ENCODE measurements at regions not wholly inside any gene's neighbourhood (a gene's known extent, or its start where the extent isn't known, plus 50 kb on each side); places are given as distances from the start of the nearest gene placed in this dataset.

DNA sequence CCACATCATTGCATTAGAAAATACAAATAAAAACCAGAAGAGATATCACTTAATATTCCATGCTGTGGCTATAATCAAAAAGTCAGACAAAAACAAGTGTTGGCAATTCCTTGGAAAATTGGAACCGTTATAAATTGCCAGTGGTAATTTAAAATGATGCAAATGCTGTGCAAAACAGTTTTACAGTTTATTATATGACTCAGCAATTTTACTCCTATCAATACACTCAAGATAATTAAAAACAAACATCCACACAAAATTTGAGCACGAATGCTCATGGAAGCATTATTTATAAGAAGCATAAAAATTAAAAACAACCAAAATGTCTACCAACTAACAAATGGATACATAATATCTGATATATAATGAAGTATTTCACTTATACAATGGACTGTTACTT lies 728.8 kb downstream of the CBLN2 start:
- no peak overlapping the region for H3K4me3 ChIP-seq (ENCODE audit: low read length)
- TF ChIP-seq EZH2 (optimal IDR thresholded peaks at IDR 0.05; ENCODE audit: low read depth, low read length) (no peak), EZH2phosphoT487 (IDR thresholded peaks at IDR 0.05; ENCODE audit: low read length) (no peak)
- TF ChIP-seq, protein P1, sequence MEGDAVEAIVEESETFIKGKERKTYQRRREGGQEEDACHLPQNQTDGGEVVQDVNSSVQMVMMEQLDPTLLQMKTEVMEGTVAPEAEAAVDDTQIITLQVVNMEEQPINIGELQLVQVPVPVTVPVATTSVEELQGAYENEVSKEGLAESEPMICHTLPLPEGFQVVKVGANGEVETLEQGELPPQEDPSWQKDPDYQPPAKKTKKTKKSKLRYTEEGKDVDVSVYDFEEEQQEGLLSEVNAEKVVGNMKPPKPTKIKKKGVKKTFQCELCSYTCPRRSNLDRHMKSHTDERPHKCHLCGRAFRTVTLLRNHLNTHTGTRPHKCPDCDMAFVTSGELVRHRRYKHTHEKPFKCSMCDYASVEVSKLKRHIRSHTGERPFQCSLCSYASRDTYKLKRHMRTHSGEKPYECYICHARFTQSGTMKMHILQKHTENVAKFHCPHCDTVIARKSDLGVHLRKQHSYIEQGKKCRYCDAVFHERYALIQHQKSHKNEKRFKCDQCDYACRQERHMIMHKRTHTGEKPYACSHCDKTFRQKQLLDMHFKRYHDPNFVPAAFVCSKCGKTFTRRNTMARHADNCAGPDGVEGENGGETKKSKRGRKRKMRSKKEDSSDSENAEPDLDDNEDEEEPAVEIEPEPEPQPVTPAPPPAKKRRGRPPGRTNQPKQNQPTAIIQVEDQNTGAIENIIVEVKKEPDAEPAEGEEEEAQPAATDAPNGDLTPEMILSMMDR (IDR thresholded peaks at IDR 0.05; ENCODE audit: low read length) = no peak
- H2AFZ ChIP-seq (ENCODE audit: low read length) = no peak overlapping the region
- no peak overlapping the region for H3K27ac ChIP-seq (ENCODE audit: low read length)
- H4K20me1 ChIP-seq (ENCODE audit: insufficient read depth, low read length) = no peaks in the 10 kb centered on the region
- no peak overlapping the region for H3K9ac ChIP-seq (ENCODE audit: low read length)
- H3K9me2 ChIP-seq (replicated peaks; ENCODE audit: insufficient read depth, low read length) = no peaks in the 10 kb centered on the region
- no peak overlapping the region for H3K4me2 ChIP-seq (ENCODE audit: low read depth, low read length)
- H3K27me3 ChIP-seq (replicated peaks; ENCODE audit: insufficient read depth, low read length) = no peaks in the 10 kb centered on the region
- H3F3A ChIP-seq (ENCODE audit: insufficient read depth, low read length) = no peaks in the 10 kb centered on the region
- DNase-seq = no peak
- no peaks in the 10 kb centered on the region for H3K79me2 ChIP-seq (ENCODE audit: low read length)
- H3K4me1 ChIP-seq (ENCODE audit: low read length) = no peaks in the 10 kb centered on the region
- H3K9me3 ChIP-seq (replicated peaks; ENCODE audit: insufficient read depth, low read length) = no peaks in the 10 kb centered on the region
- H3K36me3 ChIP-seq (replicated peaks; ENCODE audit: insufficient read depth, low read length) = no peaks in the 10 kb centered on the region

DNA sequence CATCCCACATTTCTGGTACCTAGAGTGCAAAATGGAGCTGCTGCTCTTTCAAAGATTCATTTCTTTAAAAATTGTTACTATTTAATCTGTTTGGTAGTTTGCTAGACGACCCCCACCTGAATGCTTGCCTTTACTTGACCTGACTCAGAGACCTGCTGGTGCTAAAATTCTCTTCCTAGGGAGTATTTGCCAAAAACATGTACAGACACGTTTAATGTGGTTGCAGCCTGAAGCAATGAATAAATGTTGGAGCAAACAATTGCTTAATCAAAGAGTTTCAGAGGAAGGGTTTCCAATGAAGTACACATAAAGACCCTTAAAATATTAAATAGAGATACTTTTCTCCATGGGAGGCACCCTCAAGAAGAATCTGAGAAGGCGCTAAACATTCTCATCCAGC lies 734.4 kb downstream of the CBLN2 start:
- Histone ChIP-seq H3K4me2 (ENCODE audit: low read depth, low read length) (no peak overlapping the region), H3K79me2 (ENCODE audit: low read length) (no peaks in the 10 kb centered on the region), H2AFZ (ENCODE audit: low read length) (no peak overlapping the region), H3F3A (ENCODE audit: insufficient read depth, low read length) (no peaks in the 10 kb centered on the region), H3K9me2 (replicated peaks; ENCODE audit: insufficient read depth, low read length) (no peaks in the 10 kb centered on the region), H4K20me1 (ENCODE audit: insufficient read depth, low read length) (no peaks in the 10 kb centered on the region), H3K9me3 (replicated peaks; ENCODE audit: insufficient read depth, low read length) (no peaks in the 10 kb centered on the region), H3K4me1 (ENCODE audit: low read length) (no peaks in the 10 kb centered on the region), H3K9ac (ENCODE audit: low read length) (no peak overlapping the region), H3K36me3 (replicated peaks; ENCODE audit: insufficient read depth, low read length) (no peaks in the 10 kb centered on the region), H3K27me3 (replicated peaks; ENCODE audit: insufficient read depth, low read length) (no peaks in the 10 kb centered on the region), H3K27ac (ENCODE audit: low read length) (no peak overlapping the region), H3K4me3 (ENCODE audit: low read length) (no peak overlapping the region)
- DNase-seq = no peak
- TF ChIP-seq, protein P1 (IDR thresholded peaks at IDR 0.05; ENCODE audit: low read length) = no peak
- TF ChIP-seq EZH2 (optimal IDR thresholded peaks at IDR 0.05; ENCODE audit: low read depth, low read length) (no peak), EZH2phosphoT487 (IDR thresholded peaks at IDR 0.05; ENCODE audit: low read length) (no peak)

DNA sequence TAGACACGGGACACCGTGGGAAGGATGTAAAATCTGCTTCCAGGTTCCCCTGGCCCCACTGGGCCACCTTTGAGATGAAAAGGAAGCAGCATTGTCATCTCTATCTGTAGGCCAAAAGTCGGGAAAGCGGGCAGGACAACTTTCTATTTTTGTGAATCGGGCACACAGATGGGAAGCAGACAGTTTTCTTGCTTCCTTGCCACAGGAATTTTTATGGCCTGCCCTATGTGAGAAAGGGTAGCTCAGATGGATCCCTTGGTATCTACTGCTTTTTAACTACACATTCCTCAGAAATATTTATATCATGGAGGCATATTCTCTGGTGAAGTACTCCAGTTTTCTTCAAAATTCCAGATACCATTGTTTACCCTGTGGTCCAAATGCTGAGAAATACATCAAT lies 735.5 kb downstream of the CBLN2 start:
- Histone ChIP-seq H3K27ac (ENCODE audit: low read length) (no peak overlapping the region), H3K27me3 (replicated peaks; ENCODE audit: insufficient read depth, low read length) (no peaks in the 10 kb centered on the region), H3K9me2 (replicated peaks; ENCODE audit: insufficient read depth, low read length) (no peaks in the 10 kb centered on the region), H2AFZ (ENCODE audit: low read length) (no peak overlapping the region), H3K4me2 (ENCODE audit: low read depth, low read length) (no peak overlapping the region), H3K4me1 (ENCODE audit: low read length) (no peaks in the 10 kb centered on the region), H4K20me1 (ENCODE audit: insufficient read depth, low read length) (no peaks in the 10 kb centered on the region), H3K79me2 (ENCODE audit: low read length) (no peaks in the 10 kb centered on the region), H3K9ac (ENCODE audit: low read length) (no peak overlapping the region), H3K4me3 (ENCODE audit: low read length) (no peak overlapping the region), H3F3A (ENCODE audit: insufficient read depth, low read length) (no peaks in the 10 kb centered on the region), H3K9me3 (replicated peaks; ENCODE audit: insufficient read depth, low read length) (no peaks in the 10 kb centered on the region), H3K36me3 (replicated peaks; ENCODE audit: insufficient read depth, low read length) (no peaks in the 10 kb centered on the region)
- TF ChIP-seq EZH2 (optimal IDR thresholded peaks at IDR 0.05; ENCODE audit: low read depth, low read length) = no peak
- TF ChIP-seq EZH2phosphoT487 (IDR thresholded peaks at IDR 0.05; ENCODE audit: low read length) = no peak
- TF ChIP-seq, protein P1 (IDR thresholded peaks at IDR 0.05; ENCODE audit: low read length) = no peak
- DNase-seq = no peak
